ENCODE measurements at regions not wholly inside any gene's neighbourhood (a gene's known extent, or its start where the extent isn't known, plus 50 kb on each side); places are given as distances from the start of the nearest gene placed in this dataset.
"Not testable (repeated sequence)": the region's sequence is repeated elsewhere in the genome, so short reads cannot be mapped to it uniquely, and the experiment has no call there.

DNA sequence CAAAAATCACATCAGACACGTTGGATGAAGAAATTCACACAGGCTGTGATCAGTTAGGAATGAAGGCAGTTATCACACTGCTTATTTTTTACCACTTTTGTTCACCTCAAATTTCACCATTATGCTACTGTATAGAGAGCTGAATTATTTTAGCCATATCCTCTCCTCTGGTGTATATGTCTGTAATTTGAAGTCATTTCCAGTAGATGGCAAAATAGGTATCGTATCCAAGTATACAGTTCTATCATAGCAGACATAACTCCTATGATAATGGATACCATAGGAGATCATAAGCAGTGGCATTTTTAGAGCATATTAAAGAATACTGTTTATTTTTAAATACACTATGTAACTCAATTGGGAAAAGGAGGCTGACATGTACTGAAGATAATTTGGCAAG, 909.7 kb downstream of the DNAJB9 start:
- ChIA-PET POLR2A (no interaction called here), CTCF (no interaction called here)
- DNase-seq (no peak), ATAC-seq (no peak)
- Mint-ChIP-seq H3K27ac (no peak overlapping the region), H3K4me1 (ENCODE audit: low read depth) (no peaks in the 10 kb centered on the region), H3K27me3 (no peaks in the 10 kb centered on the region), H3K4me3 (no peak overlapping the region), H3K36me3 (ENCODE audit: low read depth) (no peaks in the 10 kb centered on the region), H3K9me3 (peaks cover 1% of the 10 kb centered on the region)
- intact Hi-C loops (cut with micrococcal nuclease) = no loop called here
- TF ChIP-seq CTCF (IDR thresholded peaks at IDR 0.05) = no peak

DNA sequence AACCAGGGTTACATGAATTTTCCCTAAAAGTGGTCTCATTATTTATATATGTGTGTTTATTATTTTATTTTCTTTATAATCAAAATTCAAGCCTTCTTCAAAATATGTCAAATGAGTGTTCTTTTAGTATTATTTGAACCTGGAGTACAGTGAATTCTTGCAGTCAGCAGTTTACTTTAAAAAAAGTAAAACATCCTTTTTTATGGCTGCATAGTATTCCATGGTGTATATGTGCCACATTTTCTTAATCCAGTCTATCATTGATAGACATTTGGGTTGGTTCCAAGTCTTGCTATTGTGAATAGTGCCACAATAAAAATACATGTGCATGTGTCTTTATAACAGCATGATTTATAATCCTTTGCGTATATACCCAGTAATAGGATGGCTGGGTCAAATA, 920.9 kb downstream of the DNAJB9 start:
- H3K4me1 Mint-ChIP-seq (ENCODE audit: low read depth); H3K9me3 Mint-ChIP-seq; CTCF ChIA-PET; H3K27me3 Mint-ChIP-seq; H3K4me3 Mint-ChIP-seq; H3K36me3 Mint-ChIP-seq (ENCODE audit: low read depth); DNase-seq; POLR2A ChIA-PET; intact Hi-C loops (cut with micrococcal nuclease); H3K27ac Mint-ChIP-seq; ATAC-seq: not testable (repeated sequence)

DNA sequence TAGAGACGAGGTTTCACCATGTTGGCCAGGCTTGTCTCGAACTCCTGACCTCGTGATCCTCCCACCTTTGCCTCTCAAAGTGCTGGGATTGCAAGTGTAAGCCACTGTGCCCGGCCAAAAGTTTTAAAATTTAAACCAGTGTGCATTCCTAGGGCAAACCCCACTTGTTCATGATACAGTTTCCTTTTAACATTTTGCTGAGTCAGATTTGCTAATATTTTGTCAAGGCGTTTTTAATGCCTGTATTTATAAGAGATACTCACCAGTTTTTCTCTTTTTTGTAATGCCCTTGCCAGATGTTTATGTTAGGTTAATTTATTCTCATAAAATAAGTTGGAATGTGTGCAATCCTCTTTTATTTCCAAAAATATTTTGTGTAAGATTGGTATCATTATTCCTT, 927.4 kb downstream of the DNAJB9 start:
- ATAC-seq (no peak), DNase-seq (no peak)
- H3K36me3 Mint-ChIP-seq (ENCODE audit: low read depth) = no peaks in the 10 kb centered on the region
- H3K4me1 Mint-ChIP-seq (ENCODE audit: low read depth) = no peaks in the 10 kb centered on the region
- no peak overlapping the region for H3K4me3 Mint-ChIP-seq
- intact Hi-C loops (cut with micrococcal nuclease) = no loop called here
- H3K9me3 Mint-ChIP-seq = peaks cover 7% of the 10 kb centered on the region
- TF ChIP-seq CTCF (IDR thresholded peaks at IDR 0.05) = no peak
- ChIA-PET CTCF (no interaction called here), POLR2A (no interaction called here)
- no peak overlapping the region for H3K27ac Mint-ChIP-seq
- H3K27me3 Mint-ChIP-seq = no peaks in the 10 kb centered on the region

DNA sequence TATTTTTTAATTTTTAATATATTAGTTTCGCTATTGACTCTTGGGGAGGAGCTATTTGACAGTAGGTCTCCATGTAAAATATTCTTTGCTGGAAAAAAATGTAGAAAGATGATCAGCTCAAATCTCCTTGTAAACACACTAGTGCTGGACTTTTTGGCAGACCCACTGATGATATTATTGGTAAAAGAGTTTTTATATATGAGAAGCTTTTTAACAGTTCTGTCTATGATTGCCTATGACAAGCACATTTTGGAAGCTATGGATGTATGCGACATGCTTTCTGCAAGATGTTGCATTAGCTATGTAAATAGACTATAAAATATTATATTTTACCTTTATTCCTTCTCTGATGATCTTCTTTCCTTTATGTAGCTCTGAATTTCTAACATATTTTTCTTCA, 928.5 kb downstream of the DNAJB9 start:
- no peaks in the 10 kb centered on the region for H3K36me3 Mint-ChIP-seq (ENCODE audit: low read depth)
- CTCF ChIA-PET = no interaction called here
- DNase-seq (no peak), ATAC-seq (no peak)
- TF ChIP-seq CTCF (IDR thresholded peaks at IDR 0.05) = no peak
- intact Hi-C loops (cut with micrococcal nuclease) = no loop called here
- no peaks in the 10 kb centered on the region for H3K27me3 Mint-ChIP-seq
- no peak overlapping the region for H3K27ac Mint-ChIP-seq
- peaks cover 6% of the 10 kb centered on the region for H3K9me3 Mint-ChIP-seq
- no peak overlapping the region for H3K4me3 Mint-ChIP-seq
- H3K4me1 Mint-ChIP-seq (ENCODE audit: low read depth) = no peaks in the 10 kb centered on the region
- POLR2A ChIA-PET = no interaction called here

GRCh38 chr7:109503421-109503820, 933.7 kb downstream of the DNAJB9 start:
- Mint-ChIP-seq H3K9me3 (peaks cover 4% of the 10 kb centered on the region), H3K36me3 (ENCODE audit: low read depth) (no peaks in the 10 kb centered on the region), H3K4me1 (ENCODE audit: low read depth) (no peaks in the 10 kb centered on the region), H3K27me3 (no peaks in the 10 kb centered on the region), H3K4me3 (no peak overlapping the region), H3K27ac (no peak overlapping the region)
- ATAC-seq = no peak
- TF ChIP-seq CTCF (IDR thresholded peaks at IDR 0.05) = no peak
- no peak for DNase-seq
- CTCF ChIA-PET = no interaction called here
- POLR2A ChIA-PET = no interaction called here
- intact Hi-C loops (cut with micrococcal nuclease) = no loop called here

DNA sequence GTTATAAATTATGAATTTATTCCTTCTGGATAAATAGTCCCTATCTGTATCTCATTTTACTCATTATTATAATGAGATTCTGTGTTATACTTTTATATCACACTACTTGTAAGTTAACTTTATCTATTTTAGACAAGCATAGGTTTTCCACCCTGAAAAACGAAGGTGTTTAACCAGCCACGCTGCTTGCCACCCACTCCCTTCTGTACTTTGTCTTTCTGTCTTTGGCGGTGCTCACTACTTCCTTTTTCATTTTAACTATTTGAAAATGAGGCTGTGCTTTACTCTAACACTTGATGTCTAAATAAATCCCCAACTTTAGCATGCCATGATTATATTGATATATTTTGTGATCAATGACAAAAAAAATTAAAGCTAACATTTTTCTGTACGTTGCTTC, 952.9 kb downstream of the DNAJB9 start:
- Mint-ChIP-seq H3K4me3 (no peak overlapping the region), H3K4me1 (ENCODE audit: low read depth) (no peaks in the 10 kb centered on the region), H3K27me3 (no peaks in the 10 kb centered on the region), H3K36me3 (ENCODE audit: low read depth) (no peaks in the 10 kb centered on the region), H3K27ac (no peak overlapping the region), H3K9me3 (peaks cover 2% of the 10 kb centered on the region)
- no peak for DNase-seq
- ChIA-PET CTCF (no interaction called here), POLR2A (no interaction called here)
- TF ChIP-seq CTCF (IDR thresholded peaks at IDR 0.05) = no peak
- intact Hi-C loops (cut with micrococcal nuclease) = no loop called here
- no peak for ATAC-seq

Measured in activated CD8-positive, alpha-beta T cell treated with anti-CD3 and anti-CD28 coated beads for 36 hours (primary cell).